ENCODE measurements at regions not wholly inside any gene's neighbourhood (a gene's known extent, or its start where the extent isn't known, plus 50 kb on each side); places are given as distances from the start of the nearest gene placed in this dataset.
"Not testable (repeated sequence)": the region's sequence is repeated elsewhere in the genome, so short reads cannot be mapped to it uniquely, and the experiment has no call there.

DNA sequence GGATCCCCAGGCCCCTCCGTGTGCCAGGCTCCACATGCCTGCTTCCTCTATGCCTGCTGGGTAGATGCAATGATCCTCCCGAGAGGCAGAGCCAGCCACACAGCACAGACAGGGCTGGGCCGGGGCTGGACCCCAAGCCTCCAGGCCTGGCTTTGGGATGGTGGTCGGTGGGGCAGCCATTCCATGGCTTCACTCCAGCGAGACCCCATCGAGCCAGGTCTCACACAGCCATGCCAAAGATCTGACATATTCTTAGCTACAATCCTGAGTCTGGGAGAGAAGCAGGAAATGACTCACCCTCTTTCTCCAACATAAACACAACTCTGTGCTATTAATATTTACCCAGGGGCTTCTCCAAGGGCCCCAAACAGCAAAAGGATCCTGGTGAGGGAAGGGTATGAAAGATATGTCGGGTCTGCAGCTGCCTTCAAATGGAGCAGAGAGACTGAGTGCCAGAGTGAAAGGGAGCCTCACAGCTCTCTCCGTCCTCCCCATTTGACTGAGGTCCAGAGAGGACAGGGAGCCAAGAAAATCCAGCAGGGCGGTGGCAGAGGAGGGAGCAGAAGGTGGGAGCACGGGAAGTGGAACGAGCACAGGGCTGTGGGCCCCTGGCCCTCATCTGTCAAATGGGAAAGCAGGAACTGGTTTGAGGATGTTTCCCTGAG, 639.5 kb downstream of the MATN1 start:
- DNase-seq (ENCODE audit: low read depth in 2 of 2, low spot score in 1 of 2) = no peak

- no peak for DNase-seq (ENCODE audit: low read depth in 2 of 2, low spot score in 1 of 2)
Measured at GRCh38 chr1:30081379-30082102, 641.8 kb downstream of the MATN1 start.

DNA sequence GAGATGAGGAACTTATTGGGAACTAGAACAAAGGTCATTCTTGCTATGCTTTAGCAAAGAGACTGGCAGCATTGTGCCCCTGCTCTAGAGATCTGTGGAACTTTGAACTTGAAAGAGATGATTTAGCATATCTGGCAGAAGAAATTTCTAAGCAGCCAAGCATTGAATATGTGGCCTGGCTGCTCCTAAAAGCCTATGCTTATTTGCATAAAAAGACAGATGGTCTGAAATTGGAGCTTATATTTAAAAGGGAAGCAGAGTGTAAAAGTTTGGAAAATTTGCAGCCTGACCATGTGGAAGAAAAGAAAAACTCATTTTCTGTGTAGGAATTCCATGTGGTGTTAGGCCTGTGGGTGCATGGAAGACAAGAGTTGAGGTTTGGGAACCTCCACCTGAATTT, 647.5 kb downstream of the MATN1 start:
- DNase-seq (ENCODE audit: low read depth in 2 of 2, low spot score in 1 of 2) = not testable (repeated sequence)

DNA sequence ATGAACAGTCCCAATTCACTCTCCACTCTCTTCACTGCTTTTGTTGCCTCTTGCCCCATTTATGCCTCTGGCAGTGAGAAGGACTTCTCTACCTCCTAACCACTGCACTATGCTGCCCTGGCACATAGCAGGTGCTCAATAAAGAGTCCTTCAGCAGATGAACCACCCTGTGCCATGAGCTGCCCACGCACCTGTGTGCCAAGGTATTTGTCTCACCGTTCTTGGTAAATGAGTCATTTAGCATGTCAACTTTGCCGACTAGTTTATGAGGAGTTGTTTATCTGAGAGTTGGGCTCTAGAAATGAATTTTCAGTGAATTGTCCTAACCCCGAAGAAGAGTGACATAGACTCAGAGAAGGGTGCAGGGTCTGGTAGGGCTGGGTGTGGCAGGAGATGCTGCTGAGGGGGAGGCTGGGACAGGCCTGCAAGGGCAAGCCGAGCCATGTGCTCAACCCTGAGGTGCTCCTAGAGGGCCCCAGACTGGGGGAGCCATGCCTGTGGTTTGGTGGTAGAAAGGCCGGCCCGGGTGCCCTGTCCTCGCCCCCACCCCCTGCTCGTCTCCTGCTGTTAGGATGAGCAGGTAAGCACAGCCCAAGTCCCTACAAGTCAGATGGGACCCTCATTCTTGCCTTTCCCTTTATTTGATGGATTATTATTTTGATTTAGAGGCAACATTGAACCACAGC, 654.5 kb downstream of the MATN1 start:
- DNase-seq (ENCODE audit: low read depth in 2 of 2, low spot score in 1 of 2) = no peak

DNA sequence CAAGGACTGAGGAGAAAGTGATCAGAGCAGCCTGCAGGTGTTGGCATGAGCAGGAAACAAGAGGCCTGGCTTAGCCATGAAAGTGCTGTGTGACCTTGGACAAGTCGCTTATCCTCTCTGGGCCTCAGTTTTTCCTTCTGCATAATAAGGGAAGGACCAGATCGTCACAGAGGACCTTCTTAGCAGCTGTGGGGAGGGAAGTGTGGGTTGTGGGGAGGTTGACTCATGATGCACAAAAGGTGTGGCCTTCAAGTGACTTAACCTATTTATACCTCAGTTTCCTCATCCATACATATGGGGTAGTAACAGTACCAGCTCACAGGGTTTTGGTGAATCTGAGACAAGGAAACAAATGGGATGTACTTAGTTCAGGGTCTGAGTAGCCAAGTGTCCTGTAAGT, 658.8 kb downstream of the MATN1 start:
- DNase-seq (ENCODE audit: low read depth in 2 of 2, low spot score in 1 of 2) = no peak

DNA sequence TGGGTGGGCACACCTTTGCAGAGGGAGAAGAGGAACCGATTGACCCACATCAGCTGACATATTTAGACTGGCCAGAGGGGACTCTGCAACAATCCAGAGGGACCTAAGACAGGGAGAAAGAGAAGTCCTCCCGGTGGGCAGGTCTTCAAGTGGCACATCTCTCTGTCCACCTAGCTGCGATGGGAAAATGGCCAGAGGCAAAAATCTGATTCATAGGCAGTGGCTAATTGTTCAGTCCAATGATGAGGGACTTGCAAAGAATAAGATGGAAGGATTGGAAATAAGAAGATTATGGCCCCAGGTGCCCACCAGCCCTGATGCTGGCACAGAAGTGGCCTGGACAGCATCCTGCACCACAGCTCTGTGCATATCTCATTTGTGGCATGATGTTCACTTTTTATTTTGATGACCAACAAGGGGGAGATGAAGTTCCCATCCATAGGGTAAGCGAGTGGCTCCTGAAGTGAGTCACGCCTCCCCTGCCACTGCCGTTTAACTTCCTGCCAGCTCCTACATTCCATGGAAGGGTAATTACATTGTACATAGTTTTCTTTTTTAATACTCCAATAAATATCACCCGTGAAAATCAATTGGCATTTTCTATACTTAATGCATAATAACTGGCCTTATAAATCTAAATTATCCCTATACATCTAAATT, 659.6 kb downstream of the MATN1 start:
- DNase-seq (ENCODE audit: low read depth in 2 of 2, low spot score in 1 of 2) = no peak

DNA sequence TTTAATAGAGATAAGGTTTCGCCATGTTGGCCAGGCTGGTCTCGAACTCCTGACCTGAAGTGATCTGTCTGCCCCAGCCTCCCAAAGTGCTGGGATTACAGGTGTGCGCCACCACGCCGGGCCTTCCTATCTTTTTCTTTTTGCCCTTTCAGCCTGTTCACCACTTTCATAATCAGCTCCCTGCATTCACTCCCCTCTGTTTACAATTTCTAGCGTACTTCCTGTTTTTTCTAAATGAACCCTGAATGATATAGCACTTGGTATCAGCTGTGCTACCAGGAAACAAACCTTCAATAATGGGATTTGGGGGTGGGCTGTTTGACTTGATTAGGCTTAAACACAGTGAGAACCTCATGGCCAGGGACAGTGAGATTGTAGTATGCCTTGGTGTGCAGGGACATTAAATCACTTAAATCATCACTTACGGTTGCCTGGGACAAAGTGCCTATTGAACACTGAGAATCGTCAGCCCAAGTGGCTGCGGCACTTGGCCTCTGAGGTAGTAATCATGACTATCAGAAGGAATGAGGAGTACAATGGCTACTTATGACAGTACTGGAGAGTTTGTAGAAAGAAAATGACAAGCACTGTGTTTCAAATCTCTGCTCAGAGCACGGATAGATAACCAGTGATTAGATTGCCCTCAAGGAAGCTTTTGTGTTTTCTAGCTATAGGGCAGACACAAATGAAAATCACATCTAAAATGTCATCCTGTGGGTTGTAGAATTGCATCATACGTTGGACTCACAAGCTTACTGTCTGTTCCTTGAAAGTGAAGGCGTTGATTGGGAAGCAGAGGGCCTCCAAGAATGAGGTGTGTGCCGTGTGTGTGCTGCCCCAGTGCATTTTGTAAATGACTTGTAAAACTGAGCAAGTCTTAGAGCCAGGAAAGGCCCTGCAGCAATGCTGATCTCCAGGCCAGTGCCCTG, 661.8 kb downstream of the MATN1 start:
- no peak for DNase-seq (ENCODE audit: low read depth in 2 of 2, low spot score in 1 of 2)

DNA sequence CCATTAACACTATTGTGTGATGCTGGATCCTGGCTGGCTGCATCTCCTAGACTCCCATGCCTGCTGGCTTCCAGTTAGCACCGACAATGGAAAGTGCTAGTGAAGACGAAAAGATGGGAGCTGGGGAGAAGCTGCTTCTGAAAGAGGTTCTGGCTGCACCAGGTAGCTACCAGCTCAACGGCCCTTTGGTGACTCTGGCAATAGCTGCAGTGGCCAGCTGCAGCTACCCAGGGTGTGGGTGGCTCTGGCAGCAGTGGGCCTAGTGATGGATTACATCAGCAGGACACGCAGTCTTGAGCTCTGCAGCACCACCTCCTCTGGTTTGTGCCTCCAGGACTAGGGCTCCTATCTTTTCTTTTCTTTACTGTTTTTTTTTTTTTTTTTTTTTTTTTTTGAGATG, 662.6 kb downstream of the MATN1 start:
- no peak for DNase-seq (ENCODE audit: low read depth in 2 of 2, low spot score in 1 of 2)

DNA sequence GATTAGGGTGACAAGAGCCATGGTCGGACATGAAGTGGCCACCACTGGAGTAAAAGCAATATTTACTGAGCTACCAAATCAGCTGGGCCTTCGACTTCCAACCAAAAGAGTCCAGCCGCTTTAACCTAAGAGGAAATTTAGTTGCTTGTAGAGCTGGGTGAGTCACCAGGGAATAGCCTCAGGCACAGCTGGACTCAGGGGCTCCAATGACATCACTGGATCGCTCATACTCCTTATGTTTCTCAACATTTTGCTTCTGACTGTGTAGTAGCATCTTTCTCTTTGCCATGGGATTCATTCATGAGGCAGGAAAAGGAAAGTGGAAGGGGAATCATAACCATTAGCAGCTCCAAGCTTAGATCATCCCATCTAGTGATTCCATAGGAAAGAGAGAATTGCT, 664.4 kb downstream of the MATN1 start:
- DNase-seq (ENCODE audit: low read depth in 2 of 2, low spot score in 1 of 2) = no peak

- DNase-seq (ENCODE audit: low read depth in 2 of 2, low spot score in 1 of 2) = no peak
Measured at GRCh38 chr1:30054126-30054525, 669.3 kb downstream of the MATN1 start.

GRCh38 chr1:30052178-30052577, 671.2 kb downstream of the MATN1 start:
- DNase-seq (ENCODE audit: low read depth in 2 of 2, low spot score in 1 of 2) = no peak

- DNase-seq (ENCODE audit: low read depth in 2 of 2, low spot score in 1 of 2) = no peak
Measured at GRCh38 chr1:30051777-30052176, 671.6 kb downstream of the MATN1 start.

- DNase-seq (ENCODE audit: low read depth in 2 of 2, low spot score in 1 of 2) = no peak
Measured at GRCh38 chr1:30049748-30050296, 673.6 kb downstream of the MATN1 start.

DNA sequence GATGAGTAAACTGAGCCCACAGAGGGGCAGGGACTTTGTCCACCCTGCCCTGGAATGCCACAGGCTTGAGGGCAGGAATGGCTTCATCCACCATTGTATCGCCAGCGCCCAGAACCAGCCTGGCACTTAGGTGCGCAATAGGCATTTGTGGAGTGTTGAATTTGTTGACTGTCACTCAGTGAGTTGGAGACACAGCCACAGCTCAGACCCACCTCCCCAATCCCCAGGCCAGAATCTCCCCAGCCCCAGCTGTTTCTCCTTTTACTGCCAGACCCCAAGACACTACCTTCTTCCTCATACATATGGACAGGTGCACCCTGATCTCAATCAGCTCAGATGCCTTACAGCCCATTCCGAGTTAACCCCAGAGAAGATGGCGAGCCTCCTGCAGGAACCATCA, 674.5 kb downstream of the MATN1 start:
- no peak for DNase-seq (ENCODE audit: low read depth in 2 of 2, low spot score in 1 of 2)

- no peak for DNase-seq (ENCODE audit: low read depth in 2 of 2, low spot score in 1 of 2)
Measured at GRCh38 chr1:30047576-30047975, 675.8 kb downstream of the MATN1 start.

- no peak for DNase-seq (ENCODE audit: low read depth in 2 of 2, low spot score in 1 of 2)
Measured at GRCh38 chr1:30046751-30047150, 676.6 kb downstream of the MATN1 start.

DNA sequence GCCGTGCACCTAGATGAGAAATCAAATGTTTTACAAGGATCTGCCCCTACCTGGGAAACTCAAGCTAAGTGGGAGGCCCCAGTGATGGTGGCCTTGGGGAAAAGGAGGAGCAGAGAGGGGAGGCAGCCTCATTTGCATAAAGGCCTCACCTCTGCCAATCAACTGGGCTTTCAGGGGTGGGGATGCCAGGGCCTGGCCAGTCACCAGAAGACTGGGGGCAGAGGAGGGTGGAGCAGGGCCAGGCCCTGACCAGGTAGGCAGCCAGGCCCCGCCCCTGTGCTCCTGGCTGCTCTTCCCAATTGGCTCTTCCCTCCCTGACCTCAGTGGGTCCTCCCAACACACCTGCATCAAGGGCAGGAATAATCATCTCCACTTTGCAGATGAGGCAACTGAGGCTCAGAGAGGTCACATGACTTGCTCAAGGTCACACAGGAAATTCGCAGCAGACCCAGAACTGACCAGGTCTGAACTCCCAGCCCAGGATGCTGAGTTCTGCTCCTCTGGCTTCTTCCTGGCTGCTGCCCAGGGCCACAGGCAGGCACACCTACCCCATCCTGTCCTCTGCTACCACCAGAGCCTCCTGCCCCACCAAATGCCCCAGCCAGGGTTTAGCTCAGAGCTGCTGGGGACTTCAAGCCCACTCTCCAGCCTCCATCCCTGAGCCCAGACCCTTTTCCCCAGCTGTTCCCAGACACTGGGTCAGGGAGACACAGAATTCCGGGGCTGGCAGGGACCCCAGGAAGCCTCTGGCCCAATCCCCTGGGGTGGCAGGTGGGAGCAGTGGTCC, 677.9 kb downstream of the MATN1 start:
- no peak for DNase-seq (ENCODE audit: low read depth in 2 of 2, low spot score in 1 of 2)

GRCh38 chr1:30044656-30045144, 678.7 kb downstream of the MATN1 start:
- no peak for DNase-seq (ENCODE audit: low read depth in 2 of 2, low spot score in 1 of 2)

- DNase-seq (ENCODE audit: low read depth in 2 of 2, low spot score in 1 of 2) = no peak
Measured at GRCh38 chr1:30043731-30044408, 679.5 kb downstream of the MATN1 start.

Measured in stimulated activated CD8-positive, alpha-beta memory T cell treated with anti-CD3 and anti-CD28 coated beads, Interleukin-4, amount 100 ng/mL, for 1 hour (primary cell).